ENCODE measurements at regions not wholly inside any gene's neighbourhood (a gene's known extent, or its start where the extent isn't known, plus 50 kb on each side); places are given as distances from the start of the nearest gene placed in this dataset.

DNA sequence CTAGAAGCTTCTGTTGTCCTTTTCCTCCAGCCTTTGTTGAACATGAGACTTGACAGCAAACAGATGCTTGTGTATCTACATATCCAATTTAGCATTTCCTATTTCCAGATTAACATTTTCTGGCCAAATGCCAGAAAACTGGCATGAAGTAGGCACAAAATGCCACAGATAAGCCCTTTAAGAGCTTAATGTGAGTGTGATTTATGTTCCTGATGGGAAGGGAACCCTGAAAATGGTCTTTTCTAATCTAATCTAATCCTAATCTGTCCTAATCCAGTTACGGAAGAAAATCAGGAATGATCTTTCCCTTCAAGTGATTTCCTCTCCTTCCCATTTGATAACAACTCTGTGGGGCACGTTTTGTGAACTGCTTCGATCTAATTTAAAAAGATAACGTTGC lies 133.0 kb upstream of the C1QTNF7 start (continued):
- TF ChIP-seq, protein P1, sequence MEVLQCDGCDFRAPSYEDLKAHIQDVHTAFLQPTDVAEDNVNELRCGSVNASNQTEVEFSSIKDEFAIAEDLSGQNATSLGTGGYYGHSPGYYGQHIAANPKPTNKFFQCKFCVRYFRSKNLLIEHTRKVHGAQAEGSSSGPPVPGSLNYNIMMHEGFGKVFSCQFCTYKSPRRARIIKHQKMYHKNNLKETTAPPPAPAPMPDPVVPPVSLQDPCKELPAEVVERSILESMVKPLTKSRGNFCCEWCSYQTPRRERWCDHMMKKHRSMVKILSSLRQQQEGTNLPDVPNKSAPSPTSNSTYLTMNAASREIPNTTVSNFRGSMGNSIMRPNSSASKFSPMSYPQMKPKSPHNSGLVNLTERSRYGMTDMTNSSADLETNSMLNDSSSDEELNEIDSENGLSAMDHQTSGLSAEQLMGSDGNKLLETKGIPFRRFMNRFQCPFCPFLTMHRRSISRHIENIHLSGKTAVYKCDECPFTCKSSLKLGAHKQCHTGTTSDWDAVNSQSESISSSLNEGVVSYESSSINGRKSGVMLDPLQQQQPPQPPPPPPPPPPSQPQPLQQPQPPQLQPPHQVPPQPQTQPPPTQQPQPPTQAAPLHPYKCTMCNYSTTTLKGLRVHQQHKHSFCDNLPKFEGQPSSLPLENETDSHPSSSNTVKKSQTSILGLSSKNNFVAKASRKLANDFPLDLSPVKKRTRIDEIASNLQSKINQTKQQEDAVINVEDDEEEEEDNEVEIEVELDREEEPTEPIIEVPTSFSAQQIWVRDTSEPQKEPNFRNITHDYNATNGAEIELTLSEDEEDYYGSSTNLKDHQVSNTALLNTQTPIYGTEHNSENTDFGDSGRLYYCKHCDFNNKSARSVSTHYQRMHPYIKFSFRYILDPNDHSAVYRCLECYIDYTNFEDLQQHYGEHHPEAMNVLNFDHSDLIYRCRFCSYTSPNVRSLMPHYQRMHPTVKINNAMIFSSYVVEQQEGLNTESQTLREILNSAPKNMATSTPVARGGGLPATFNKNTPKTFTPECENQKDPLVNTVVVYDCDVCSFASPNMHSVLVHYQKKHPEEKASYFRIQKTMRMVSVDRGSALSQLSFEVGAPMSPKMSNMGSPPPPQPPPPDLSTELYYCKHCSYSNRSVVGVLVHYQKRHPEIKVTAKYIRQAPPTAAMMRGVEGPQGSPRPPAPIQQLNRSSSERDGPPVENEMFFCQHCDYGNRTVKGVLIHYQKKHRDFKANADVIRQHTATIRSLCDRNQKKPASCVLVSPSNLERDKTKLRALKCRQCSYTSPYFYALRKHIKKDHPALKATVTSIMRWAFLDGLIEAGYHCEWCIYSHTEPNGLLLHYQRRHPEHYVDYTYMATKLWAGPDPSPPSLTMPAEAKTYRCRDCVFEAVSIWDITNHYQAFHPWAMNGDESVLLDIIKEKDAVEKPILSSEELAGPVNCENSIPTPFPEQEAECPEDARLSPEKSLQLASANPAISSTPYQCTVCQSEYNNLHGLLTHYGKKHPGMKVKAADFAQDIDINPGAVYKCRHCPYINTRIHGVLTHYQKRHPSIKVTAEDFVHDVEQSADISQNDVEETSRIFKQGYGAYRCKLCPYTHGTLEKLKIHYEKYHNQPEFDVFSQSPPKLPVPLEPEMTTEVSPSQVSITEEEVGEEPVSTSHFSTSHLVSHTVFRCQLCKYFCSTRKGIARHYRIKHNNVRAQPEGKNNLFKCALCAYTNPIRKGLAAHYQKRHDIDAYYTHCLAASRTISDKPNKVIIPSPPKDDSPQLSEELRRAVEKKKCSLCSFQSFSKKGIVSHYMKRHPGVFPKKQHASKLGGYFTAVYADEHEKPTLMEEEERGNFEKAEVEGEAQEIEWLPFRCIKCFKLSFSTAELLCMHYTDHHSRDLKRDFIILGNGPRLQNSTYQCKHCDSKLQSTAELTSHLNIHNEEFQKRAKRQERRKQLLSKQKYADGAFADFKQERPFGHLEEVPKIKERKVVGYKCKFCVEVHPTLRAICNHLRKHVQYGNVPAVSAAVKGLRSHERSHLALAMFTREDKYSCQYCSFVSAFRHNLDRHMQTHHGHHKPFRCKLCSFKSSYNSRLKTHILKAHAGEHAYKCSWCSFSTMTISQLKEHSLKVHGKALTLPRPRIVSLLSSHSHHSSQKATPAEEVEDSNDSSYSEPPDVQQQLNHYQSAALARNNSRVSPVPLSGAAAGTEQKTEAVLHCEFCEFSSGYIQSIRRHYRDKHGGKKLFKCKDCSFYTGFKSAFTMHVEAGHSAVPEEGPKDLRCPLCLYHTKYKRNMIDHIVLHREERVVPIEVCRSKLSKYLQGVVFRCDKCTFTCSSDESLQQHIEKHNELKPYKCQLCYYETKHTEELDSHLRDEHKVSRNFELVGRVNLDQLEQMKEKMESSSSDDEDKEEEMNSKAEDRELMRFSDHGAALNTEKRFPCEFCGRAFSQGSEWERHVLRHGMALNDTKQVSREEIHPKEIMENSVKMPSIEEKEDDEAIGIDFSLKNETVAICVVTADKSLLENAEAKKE (CRISPR knock-in tag; IDR thresholded peaks at IDR 0.05), result no peak
- TF ChIP-seq POLR2AphosphoS5 (IDR thresholded peaks at IDR 0.05; ENCODE audit: low read depth) (no peak), CREB1 (CRISPR knock-in tag; IDR thresholded peaks at IDR 0.05; ENCODE audit: low read depth) (no peak), NANOG (IDR thresholded peaks at IDR 0.05; ENCODE audit: borderline replicate concordance) (no peak), ZNF331 (CRISPR knock-in tag; IDR thresholded peaks at IDR 0.05; ENCODE audit: low read depth) (no peak), JUNB (IDR thresholded peaks at IDR 0.05; ENCODE audit: unreplicated experiment) (no peak), EZH2 (IDR thresholded peaks at IDR 0.05; ENCODE audit: low read depth, unreplicated experiment) (no peak)
- TF ChIP-seq, protein P2, sequence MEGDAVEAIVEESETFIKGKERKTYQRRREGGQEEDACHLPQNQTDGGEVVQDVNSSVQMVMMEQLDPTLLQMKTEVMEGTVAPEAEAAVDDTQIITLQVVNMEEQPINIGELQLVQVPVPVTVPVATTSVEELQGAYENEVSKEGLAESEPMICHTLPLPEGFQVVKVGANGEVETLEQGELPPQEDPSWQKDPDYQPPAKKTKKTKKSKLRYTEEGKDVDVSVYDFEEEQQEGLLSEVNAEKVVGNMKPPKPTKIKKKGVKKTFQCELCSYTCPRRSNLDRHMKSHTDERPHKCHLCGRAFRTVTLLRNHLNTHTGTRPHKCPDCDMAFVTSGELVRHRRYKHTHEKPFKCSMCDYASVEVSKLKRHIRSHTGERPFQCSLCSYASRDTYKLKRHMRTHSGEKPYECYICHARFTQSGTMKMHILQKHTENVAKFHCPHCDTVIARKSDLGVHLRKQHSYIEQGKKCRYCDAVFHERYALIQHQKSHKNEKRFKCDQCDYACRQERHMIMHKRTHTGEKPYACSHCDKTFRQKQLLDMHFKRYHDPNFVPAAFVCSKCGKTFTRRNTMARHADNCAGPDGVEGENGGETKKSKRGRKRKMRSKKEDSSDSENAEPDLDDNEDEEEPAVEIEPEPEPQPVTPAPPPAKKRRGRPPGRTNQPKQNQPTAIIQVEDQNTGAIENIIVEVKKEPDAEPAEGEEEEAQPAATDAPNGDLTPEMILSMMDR (conservative IDR thresholded peaks at IDR 0.05; ENCODE audit: low read depth in 2 of 2), result no peak
- TF ChIP-seq, protein P3, sequence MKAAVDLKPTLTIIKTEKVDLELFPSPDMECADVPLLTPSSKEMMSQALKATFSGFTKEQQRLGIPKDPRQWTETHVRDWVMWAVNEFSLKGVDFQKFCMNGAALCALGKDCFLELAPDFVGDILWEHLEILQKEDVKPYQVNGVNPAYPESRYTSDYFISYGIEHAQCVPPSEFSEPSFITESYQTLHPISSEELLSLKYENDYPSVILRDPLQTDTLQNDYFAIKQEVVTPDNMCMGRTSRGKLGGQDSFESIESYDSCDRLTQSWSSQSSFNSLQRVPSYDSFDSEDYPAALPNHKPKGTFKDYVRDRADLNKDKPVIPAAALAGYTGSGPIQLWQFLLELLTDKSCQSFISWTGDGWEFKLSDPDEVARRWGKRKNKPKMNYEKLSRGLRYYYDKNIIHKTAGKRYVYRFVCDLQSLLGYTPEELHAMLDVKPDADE (IDR thresholded peaks at IDR 0.05), result no peak
